IMR-90 (cell line): ENCODE measurements at regions not wholly inside any gene's neighbourhood (a gene's known extent, or its start where the extent isn't known, plus 50 kb on each side); places are given as distances from the start of the nearest gene placed in this dataset.

Source experiments
- BHLHE40 ChIP-seq: fragments of 150-350 bp; IDR thresholded peaks from 2 replicates; pipeline ENCODE4 v1.6.1; 2016; ENCODE audit warnings: mild to moderate bottlenecking, low read depth, low read length
- CEBPB ChIP-seq: IDR thresholded peaks from 2 replicates; pipeline ENCODE4 v1.6.1; 2012; ENCODE audit warnings: low read depth, low read length, improper control_type of control experiment
- MAZ ChIP-seq: IDR thresholded peaks from 2 replicates; pipeline ENCODE4 v1.6.1; 2012; ENCODE audit warnings: low read depth, mild to moderate bottlenecking, low read length, improper control_type of control experiment, moderate library complexity, borderline replicate concordance
- MXI1 ChIP-seq: IDR thresholded peaks from 2 replicates; pipeline ENCODE4 v1.6.1; 2012; ENCODE audit warnings: low read depth, mild to moderate bottlenecking, low read length, moderate library complexity, borderline replicate concordance
- POLR2A ChIP-seq: IDR thresholded peaks from 2 replicates; pipeline ENCODE4 v1.6.1; 2012; ENCODE audit warnings: mild to moderate bottlenecking, low read depth, low read length
- RCOR1 ChIP-seq: IDR thresholded peaks from 2 replicates; pipeline ENCODE4 v1.6.1; 2012; ENCODE audit warnings: mild to moderate bottlenecking, low read length, improper control_type of control experiment; ENCODE audit not compliant: insufficient replicate concordance
- TF ChIP-seq, protein P1 (sequence below): conservative IDR thresholded peaks from 2 replicates; pipeline ENCODE4 v1.5.1; 2012; ENCODE audit warnings: mild to moderate bottlenecking, low read depth, low read length, improper control_type of control experiment
- TF ChIP-seq, protein P2 (sequence below): fragments of 150-350 bp; IDR thresholded peaks from 2 replicates; pipeline ENCODE4 v1.6.1; 2017; ENCODE audit warnings: mild to moderate bottlenecking, antibody characterized with exemption, low read length, low read depth

DNA sequence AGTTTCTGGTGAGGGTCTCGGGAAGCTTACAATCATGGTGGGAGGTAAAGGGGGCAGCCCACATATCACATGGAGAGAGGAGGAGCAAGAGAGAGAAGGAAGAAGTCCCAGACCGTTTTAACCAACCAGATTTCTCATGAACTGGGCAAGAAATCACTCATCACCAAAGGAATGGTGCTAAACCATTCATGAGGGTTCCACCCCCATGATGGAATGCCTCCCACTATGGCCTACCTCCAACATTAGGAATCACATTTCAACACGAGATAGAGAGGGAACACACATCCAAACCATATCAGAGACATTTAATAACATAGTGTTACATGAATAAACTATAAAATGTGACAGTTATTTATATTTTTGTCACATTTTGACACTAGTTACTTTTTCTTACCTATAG lies 214.8 kb upstream of the MAGI2 start:
- no peak for TF ChIP-seq RCOR1
- TF ChIP-seq, protein P1, sequence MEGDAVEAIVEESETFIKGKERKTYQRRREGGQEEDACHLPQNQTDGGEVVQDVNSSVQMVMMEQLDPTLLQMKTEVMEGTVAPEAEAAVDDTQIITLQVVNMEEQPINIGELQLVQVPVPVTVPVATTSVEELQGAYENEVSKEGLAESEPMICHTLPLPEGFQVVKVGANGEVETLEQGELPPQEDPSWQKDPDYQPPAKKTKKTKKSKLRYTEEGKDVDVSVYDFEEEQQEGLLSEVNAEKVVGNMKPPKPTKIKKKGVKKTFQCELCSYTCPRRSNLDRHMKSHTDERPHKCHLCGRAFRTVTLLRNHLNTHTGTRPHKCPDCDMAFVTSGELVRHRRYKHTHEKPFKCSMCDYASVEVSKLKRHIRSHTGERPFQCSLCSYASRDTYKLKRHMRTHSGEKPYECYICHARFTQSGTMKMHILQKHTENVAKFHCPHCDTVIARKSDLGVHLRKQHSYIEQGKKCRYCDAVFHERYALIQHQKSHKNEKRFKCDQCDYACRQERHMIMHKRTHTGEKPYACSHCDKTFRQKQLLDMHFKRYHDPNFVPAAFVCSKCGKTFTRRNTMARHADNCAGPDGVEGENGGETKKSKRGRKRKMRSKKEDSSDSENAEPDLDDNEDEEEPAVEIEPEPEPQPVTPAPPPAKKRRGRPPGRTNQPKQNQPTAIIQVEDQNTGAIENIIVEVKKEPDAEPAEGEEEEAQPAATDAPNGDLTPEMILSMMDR, result no peak
- no peak for TF ChIP-seq POLR2A
- TF ChIP-seq MXI1, result no peak
- no peak for TF ChIP-seq MAZ
- TF ChIP-seq, protein P2, sequence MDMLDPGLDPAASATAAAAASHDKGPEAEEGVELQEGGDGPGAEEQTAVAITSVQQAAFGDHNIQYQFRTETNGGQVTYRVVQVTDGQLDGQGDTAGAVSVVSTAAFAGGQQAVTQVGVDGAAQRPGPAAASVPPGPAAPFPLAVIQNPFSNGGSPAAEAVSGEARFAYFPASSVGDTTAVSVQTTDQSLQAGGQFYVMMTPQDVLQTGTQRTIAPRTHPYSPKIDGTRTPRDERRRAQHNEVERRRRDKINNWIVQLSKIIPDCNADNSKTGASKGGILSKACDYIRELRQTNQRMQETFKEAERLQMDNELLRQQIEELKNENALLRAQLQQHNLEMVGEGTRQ, result no peak
- no peak for TF ChIP-seq CEBPB
- TF ChIP-seq BHLHE40, result no peak
